Fibroblast of lung (primary cell): ENCODE measurements at regions not wholly inside any gene's neighbourhood (a gene's known extent, or its start where the extent isn't known, plus 50 kb on each side); places are given as distances from the start of the nearest gene placed in this dataset.

Experiments
- CTCF ChIP-seq, 2 donors: IDR thresholded peaks in 1 of 2; conservative IDR thresholded peaks in 1 of 2; 1 replicate in 1 of 2; 2 replicates in 1 of 2; pipeline ENCODE4 v1.5.1; 2011 to 2012; ENCODE audit warnings: low read length in 2 of 2, control low read depth in 1 of 2, inconsistent platforms in 1 of 2, low read depth in 1 of 2, mild to moderate bottlenecking in 1 of 2
- EZH2 ChIP-seq: IDR thresholded peaks from 2 replicates; pipeline ENCODE4 v1.5.1; 2012; ENCODE audit warnings: low read length, control low read depth, mild to moderate bottlenecking; ENCODE audit errors: missing control alignments

DNA sequence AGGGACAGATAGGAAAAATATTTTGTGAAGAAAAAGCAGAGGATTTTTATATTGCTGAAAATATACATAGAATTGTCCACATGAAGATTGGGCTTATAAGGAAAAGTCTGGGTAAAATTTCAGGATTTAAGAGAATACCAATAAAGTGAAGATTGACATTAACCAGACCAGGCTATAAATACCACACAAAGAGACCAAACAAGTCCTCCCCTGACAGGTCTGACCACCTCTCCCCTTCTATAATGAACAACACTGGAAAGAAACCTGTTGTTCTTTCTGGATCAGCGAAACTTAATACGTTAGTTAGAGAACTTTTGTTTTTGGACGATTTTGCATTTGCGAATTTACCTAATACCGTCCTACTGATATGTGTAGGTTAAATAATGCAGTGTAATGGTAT, 138.3 kb downstream of the ISL1 start:
- TF ChIP-seq CTCF (conservative IDR thresholded peaks at IDR 0.05 in 1 of 2, IDR thresholded peaks at IDR 0.05 in 1 of 2; ENCODE audit: low read depth in 1 of 2, low read length in 2 of 2): no peak
- no peak for TF ChIP-seq EZH2
